HG03521 (cell line): ENCODE measurements at regions not wholly inside any gene's neighbourhood (a gene's known extent, or its start where the extent isn't known, plus 50 kb on each side); places are given as distances from the start of the nearest gene placed in this dataset.

Source experiments
- ATAC-seq: cut with Tn5 transposase; IDR thresholded peaks from one replicate; pipeline ENCODE4 v1.9.1; 2021; ENCODE audit warnings: mild to moderate bottlenecking, moderate library complexity; ENCODE audit not compliant: unreplicated experiment

DNA sequence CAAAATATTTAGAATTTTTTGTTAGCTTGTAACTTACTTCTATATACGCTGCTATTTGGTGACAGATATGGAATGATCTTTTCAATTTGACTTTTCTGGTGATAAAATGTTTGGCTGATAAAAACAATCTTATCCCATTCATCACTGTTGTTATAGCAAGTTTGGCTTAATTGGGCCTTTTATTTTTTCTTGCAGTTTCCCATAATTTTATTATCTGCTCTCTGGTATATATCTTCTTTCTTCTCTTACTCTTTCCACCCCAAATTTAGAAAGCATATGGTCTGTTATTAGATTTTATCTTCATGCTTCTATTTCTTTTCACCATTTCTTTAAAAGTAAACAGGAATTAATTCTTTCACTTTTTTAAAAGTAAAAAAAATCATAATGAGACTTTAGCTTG lies 474.4 kb downstream of the TLE1 start:
- ATAC-seq, result no peak

DNA sequence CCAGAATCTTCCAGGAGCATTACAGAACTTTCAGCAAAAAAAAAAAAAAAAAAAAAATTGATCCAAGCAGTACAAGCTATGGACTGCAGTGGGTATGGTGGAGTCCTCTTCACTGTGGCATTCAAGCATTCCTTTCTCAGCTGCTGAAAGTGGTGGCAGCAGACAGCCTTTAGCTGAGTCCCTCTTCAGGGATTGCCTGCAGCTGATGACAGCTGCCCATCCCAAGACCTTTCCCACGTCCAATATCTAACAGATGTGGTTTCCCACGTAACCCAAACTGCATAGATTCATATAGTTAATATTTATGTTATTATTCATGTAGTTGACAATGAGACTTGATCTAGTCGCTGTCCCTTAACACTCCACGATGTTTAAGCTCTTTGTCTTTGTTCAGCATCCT lies 475.9 kb downstream of the TLE1 start:
- ATAC-seq, result no peak

GRCh38 chr9:81211741-81212140 lies 477.6 kb downstream of the TLE1 start:
- no peak for ATAC-seq

DNA sequence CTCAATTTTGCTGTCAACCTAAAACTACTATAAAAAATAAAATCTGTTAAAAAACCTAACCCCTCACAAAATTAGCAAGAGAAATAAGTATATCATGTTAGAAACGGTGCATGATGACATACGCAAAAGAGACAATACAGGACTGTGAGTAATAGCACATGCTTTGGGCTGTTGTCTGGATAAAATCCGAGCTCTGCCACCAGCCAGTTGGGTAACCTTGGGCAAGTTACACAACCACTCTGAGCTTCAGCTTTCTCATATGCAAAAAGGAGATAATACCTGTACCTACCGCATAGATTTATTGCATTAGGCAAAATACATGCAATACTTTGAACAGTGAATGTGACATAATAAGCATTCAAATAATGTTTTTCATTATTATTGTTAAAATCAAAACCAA lies 481.7 kb downstream of the TLE1 start:
- no peak for ATAC-seq

DNA sequence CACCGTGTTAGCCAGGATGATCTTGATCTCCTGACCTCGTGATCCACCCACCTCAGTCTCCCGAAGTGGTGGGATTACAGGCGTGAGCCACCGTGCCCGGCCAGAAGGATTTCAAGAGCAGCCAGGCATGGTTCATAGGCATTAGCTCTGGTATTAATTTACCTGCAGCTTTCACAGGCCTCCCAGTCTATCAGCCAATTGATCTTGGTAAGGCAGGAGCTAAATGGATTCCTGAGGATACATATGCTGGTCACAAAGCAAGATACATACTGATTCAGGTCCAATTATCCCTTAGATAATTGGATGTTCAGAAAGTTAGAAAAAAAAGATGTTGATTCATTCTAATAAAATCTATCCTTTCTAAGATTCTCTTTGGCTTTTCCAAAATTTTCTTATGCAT lies 487.1 kb downstream of the TLE1 start:
- no peak for ATAC-seq

DNA sequence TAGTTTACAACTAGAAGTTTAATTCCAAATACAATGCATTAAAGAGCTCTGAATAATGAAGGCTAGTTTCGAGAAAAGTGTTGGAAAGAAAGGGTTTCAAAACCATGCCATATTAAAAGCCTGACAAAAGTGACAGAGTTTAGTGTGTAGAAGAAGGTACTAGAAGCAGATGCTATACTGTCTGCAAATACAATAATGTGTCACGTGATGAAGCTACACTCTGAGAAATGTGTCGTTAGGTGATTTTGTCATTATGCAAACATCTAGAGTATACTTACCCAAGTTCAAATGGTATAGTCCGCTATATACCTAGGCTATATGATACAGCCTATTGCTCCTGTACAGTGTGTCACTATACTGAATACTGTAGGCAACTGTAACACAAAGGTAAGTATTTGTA lies 494.1 kb downstream of the TLE1 start:
- no peak for ATAC-seq

GRCh38 chr9:81193362-81194339 lies 495.7 kb downstream of the TLE1 start:
- no peak for ATAC-seq

DNA sequence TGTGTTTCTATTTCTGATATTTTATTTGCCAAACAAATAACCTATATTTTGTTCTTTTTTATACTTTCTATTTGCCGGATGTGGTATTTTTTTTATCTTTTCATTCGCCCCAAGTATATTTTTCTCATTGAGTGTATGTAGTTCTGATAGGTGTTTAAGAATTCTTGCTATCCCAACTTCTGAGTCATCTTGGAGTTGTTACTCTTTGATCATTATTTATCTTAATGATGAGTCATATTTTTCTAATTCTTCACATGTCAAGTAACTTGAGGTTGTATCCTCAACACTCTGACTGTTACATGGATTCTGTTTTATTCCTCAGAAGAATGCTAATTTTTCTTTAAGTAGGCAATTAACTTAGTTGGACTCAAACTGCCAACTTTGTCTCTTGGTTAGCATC lies 498.1 kb downstream of the TLE1 start:
- no peak for ATAC-seq

DNA sequence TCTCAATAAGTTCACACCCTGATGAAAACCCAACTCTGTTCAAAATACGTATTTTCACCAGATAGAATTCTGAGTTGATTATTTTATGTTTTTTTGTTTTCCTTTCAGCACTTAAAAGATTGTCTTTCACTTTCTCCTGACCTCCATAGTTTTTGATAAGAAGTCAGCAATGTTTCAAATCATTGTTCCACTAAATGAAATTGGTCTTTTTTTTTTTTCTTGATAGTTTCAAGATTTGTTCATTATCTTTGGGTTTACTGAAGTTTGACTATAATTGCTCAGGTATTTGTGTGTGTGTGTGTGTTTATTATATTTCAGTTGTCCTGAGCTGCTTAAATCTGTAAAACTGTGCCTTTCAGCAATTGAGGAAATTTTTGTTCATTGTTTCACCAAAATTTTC lies 498.7 kb downstream of the TLE1 start:
- no peak for ATAC-seq

DNA sequence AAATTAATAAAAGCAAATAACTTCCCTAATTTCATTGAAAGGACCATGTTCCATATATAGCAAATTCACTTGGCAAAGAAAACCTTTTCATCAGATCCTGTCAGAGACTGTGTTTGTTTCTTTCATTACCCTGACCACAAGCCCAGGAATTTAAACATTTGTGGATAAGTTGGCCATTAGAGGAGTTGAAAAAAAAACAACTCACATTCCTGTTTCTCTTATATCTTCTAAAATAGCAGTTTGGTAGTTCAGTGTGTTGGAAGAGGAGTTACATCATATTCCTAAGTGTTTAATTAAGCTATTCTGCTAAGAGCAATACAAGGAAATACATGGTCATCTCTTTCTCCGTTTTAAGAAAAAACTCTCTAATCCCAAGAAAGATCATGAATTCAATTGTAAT lies 505.6 kb downstream of the TLE1 start:
- no peak for ATAC-seq

DNA sequence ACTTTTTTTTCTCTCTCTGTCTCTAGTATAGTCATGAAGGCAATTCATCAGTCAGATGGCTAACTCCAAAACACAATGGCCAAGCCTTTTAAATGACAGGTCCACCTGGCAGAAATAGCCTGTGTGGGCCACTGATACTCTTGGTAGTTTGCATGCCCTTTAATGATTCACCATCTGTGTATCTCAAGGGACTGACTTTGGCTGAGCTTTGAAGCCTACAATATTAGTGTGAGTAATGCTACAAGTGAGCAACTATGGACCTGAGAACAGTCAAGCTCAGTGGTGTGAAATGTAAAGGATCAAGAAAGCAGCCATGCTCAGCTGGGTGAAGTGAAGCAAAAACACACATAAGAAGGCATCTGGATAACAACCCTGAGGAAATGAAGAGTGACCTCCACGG lies 506.9 kb downstream of the TLE1 start:
- ATAC-seq, result no peak

DNA sequence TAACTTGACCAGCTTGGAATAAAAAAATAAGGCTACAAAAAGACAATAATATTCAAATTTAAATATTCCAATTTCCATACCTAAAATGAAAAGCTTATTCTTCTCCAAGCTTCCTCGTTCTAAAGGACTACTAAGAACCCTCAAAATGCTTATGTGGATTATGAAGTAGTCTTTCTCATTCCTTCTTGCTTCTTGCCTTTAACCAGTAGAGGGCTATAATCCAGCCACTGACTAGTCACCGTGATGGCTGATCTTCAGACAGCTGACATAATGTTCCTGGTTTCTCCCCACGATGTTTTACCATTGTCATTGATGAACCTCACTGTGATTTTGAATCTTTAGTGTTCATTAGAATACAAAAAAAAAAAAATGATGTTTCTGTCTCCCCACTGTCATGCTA lies 515.3 kb downstream of the TLE1 start:
- ATAC-seq, result no peak

DNA sequence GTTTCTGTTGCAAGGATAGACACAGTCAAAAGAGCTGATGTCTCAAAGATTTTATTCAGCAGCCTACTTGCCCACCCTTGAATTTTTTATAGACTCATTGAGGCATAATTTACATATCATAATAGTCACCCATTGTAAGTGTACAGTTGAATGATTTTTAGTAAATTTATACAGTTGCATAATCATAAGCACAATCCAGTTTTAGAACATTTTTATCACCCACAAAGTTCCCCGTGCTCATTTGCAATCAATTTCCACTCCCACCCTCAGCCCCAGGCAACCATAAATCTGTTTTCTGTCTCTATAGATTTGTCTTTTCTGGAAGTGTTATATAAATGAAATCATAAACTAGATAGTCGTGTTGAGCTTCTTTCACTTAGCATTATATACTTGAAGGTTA lies 517.7 kb downstream of the TLE1 start:
- ATAC-seq, result no peak

DNA sequence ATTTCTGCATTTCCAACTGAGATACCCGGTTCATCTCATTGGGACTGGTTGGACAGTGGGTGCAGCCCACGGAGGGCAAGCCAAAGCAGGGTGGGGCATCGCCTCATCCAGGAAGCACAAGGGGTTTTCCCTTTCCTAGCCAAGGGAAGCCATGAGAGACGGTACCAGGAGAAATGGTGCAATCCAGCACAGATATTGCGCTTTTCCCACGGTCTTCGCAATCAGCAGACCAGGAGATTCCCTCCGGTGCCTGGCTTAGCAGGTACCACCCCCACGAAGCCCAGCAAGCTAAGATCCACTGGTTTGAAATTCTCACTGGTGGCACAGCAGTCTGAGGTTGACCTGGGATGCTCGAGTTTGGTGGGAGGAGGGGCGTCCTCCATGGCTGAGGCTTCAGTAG lies 527.0 kb downstream of the TLE1 start:
- no peak for ATAC-seq

- no peak for ATAC-seq
Measured at GRCh38 chr9:81156381-81156780, 533.0 kb downstream of the TLE1 start.

DNA sequence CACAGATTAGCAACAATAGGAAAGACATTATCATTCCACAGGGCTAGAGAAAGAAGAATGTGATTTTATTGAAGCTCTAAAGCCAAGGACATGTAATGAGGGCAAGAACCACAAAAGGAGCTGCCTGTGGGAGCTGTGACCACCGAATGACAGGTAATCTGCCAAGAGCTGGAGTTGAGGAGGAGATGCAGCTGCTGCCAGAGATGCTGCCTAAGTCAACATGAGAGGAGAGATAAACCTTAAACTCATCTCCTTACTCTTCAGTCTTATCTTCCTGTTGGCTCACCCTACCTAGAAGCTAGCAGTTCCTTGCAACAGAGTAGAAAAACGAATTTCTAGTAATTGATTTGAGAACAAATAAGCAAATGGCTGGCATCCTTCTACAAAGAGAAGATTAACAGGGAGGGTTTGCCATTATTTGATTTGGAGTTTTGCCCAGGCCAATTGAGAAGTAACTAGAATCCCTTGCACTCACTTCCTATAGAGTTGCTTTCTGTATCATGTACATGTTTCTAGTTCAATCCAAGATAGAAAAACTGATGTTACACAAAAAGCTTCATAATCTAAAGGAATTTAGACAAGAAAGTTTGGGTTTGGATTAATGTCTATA lies 539.2 kb downstream of the TLE1 start:
- no peak for ATAC-seq

DNA sequence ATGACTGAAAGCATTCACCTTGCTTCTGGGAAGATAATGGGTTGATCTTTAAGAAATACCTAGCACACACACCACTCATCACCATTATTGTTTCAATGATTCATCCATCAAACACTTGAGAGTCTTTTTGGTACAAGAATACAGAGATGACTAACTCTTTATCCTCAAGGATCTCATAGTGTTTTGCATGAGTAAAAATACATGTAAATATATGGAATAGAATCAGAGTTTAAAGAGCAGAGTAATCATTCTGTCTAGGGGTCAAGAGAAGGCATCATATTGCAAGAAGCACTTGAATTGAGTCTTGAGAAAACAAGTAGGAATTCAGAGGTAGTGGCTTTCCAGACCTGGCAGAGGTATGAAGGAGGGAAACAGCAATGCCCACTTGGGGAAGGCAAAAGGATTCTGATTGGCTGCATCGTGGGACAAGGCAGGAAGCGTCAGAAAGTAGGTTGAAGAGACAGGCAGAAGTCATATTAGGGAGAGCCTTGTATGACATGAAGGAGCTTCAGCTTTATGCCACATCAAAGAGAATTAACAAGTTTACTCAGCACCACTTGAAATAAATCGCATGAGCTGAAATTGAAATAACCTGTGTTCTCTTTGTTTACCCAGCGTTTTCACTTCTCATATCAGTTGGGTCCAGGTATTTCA lies 542.5 kb downstream of the TLE1 start:
- no peak for ATAC-seq

DNA sequence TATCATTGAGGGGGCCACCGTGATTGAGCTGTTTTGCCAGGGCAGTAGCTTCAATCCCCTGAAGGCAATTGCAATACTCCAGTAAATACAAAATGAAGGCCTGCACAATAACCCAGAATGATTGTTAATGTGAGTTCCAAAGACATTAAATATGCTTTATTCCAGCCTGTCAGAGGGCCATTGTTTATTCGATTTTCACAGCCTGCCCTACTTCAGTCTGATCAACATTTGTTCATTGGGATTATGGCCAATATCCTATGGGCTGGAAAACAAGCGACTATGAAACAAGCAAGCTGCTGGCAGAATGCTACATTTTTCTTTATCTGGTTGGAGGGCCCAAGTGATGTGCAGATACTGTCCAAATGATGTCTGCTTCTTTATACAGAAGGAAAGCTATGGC lies 543.1 kb downstream of the TLE1 start:
- ATAC-seq, result no peak

DNA sequence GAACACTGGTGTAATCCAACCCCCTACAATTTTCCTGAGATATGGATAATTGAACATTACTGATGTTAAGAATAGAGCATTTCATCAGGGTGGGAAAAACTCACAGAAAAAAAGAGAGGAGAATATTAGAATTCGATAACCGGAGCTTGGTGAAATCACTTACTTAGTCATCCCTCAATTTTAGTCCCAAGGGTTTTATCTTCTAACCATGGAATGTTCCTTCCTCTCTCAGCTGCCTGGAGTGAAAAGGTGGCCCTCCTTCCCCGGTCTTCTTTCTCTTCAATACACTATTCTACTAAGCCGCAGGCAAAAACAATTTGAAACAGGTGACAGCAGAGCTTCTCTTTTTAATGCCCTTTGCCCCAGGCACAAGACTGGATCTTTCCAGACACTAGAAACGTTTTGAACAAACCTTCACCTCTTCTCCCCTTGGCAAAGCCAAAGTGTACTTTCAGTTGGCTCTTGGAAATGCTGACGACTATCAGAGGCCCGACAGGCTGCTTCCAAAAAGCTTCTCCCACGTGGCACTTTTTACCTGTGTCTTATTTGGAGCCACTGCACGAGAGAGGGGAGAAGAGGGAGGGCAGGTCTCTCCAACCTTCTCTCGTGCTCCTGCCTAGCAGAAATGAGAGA lies 543.9 kb downstream of the TLE1 start:
- no peak for ATAC-seq

DNA sequence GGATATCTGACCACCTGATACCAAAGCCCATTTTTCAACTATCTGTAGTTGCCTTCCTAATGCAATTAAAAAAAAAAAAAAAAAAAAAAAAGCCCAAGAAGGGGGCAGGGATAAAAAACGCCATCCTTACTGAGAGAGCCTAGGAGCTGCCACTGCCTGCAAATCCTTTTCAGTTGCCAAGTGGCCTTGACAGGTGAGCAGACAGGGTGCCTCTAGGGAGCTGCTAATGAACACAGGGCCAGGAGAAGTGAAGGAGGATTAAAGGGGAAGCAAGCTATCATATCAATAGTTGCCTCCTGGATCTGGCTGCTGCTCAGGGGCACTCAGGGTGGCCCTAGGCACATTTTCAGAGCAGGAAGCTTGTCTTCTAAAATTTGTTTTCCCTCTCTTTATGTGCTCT lies 547.4 kb downstream of the TLE1 start:
- ATAC-seq, result no peak

DNA sequence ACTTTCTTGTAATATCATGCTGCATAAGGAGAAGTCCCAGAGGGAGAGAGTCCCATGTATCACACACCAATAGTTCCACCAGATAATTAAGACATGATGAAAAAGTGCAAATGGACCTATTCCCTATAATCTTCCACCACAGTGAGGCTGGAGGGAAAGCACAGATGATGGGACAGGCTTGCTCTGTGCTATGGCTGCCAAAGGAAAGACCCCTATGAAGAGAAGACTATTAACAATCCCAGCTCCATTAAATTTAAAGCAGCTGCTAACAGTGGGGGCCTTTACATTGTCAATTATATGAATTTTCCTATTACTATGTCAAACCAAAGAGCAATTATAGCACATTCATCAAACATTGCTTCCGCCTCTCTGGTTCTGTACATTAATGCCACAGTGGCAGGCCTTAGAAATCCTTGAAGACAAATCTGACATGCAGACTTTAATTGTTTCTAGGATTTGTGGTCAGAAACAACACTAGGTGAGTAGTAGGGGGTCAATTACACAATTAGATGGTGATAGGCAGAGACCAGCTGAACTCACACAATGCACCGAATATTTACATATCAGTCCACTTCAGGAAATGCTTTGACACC lies 551.3 kb downstream of the TLE1 start:
- ATAC-seq, result no peak
